Cardiac muscle cell (in vitro differentiated cells and primary cell): ENCODE measurements at regions not wholly inside any gene's neighbourhood (a gene's known extent, or its start where the extent isn't known, plus 50 kb on each side); places are given as distances from the start of the nearest gene placed in this dataset.
"Not testable (repeated sequence)": the region's sequence is repeated elsewhere in the genome, so short reads cannot be mapped to it uniquely, and the experiment has no call there.

ENCODE experiments used
- DNase-seq, 2 donors: peaks; one replicate each; pipeline versions ENCODE4 v3.0.0 to v3.0.0-alpha.2; 2010 to 2017; ENCODE audit warnings: low read depth in 1 of 2, low spot score in 1 of 2
- H3K27ac ChIP-seq: fragments of 200-600 bp; sonication (generic); 2 replicates; pipeline ENCODE4 v1.5.1; 2016
- H3K27me3 ChIP-seq: fragments of 200-600 bp; sonication (generic); 2 replicates; pipeline ENCODE4 v1.6.0; 2016; ENCODE audit warnings: control low read depth
- H3K36me3 ChIP-seq: fragments of 200-600 bp; sonication (generic); 2 replicates; pipeline ENCODE4 v1.5.1; 2016; ENCODE audit warnings: control low read depth
- H3K4me1 ChIP-seq: fragments of 200-600 bp; sonication (generic); 2 replicates; pipeline ENCODE4 v1.8.1; 2017; ENCODE audit warnings: low read depth, mild to moderate bottlenecking, mixed run types
- H3K4me3 ChIP-seq: fragments of 200-600 bp; sonication (generic); 2 replicates; pipeline ENCODE4 v1.5.1; 2016; ENCODE audit warnings: mild to moderate bottlenecking
- H3K9me3 ChIP-seq: fragments of 200-600 bp; sonication (generic); 2 replicates; pipeline ENCODE4 v1.5.1; 2017; ENCODE audit warnings: low read depth, mild to moderate bottlenecking, control low read depth
- CTCF ChIP-seq: IDR thresholded peaks from 2 replicates; pipeline ENCODE4 v1.5.1; 2012; ENCODE audit warnings: low read depth, mild to moderate bottlenecking, low read length

- Histone ChIP-seq H3K9me3 (no peaks in the 10 kb centered on the region), H3K27me3 (no peaks in the 10 kb centered on the region), H3K4me3 (no peak overlapping the region), H3K36me3 (no peaks in the 10 kb centered on the region), H3K4me1 (no peaks in the 10 kb centered on the region), H3K27ac (no peak overlapping the region)
- DNase-seq, result peak in 1 of 2 donors; percentile 21
- TF ChIP-seq CTCF, result no peak
These were observed 460.4 kb upstream of the RORB start for GRCh38 chr9:74036549-74037231.

DNA sequence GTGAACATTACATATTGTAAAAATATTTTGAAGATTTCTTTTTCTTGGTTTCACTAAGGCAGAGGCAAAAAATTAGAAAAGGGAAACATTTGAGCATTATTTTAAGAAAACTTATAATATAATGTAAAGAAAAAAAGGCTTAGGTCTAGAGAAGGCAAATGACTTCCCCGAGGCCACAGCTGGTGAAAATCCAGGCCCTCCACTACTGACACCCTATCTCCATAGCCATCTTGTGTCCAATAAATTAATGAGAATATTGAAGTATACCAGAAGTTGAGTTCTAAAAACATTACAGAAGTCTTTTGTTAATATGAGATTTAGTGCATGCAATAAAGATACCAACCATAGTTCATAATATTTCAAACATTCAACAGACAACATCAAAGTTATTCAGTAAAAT is 459.9 kb upstream of the RORB start:
- no peaks in the 10 kb centered on the region for H3K27me3 ChIP-seq
- no peaks in the 10 kb centered on the region for H3K36me3 ChIP-seq
- no peak for TF ChIP-seq CTCF
- DNase-seq, result no peak
- H3K4me1 ChIP-seq, result no peaks in the 10 kb centered on the region
- H3K9me3 ChIP-seq, result no peaks in the 10 kb centered on the region
- no peak overlapping the region for H3K27ac ChIP-seq
- no peak overlapping the region for H3K4me3 ChIP-seq

- Histone ChIP-seq H3K9me3 (no peaks in the 10 kb centered on the region), H3K27me3 (no peaks in the 10 kb centered on the region), H3K4me1 (no peaks in the 10 kb centered on the region), H3K27ac (no peak overlapping the region), H3K36me3 (no peaks in the 10 kb centered on the region), H3K4me3 (no peak overlapping the region)
- DNase-seq, result no peak
- no peak for TF ChIP-seq CTCF
These were observed 455.5 kb upstream of the RORB start for GRCh38 chr9:74041588-74041987.

GRCh38 chr9:74044844-74045243 is 452.3 kb upstream of the RORB start:
- DNase-seq, result no peak
- H3K4me1 ChIP-seq, result no peaks in the 10 kb centered on the region
- H3K27me3 ChIP-seq, result no peaks in the 10 kb centered on the region
- no peak overlapping the region for H3K4me3 ChIP-seq
- TF ChIP-seq CTCF, result no peak
- H3K36me3 ChIP-seq, result no peaks in the 10 kb centered on the region
- H3K27ac ChIP-seq, result no peak overlapping the region
- no peaks in the 10 kb centered on the region for H3K9me3 ChIP-seq

GRCh38 chr9:74056023-74056422 is 441.1 kb upstream of the RORB start:
- no peak for TF ChIP-seq CTCF
- DNase-seq, result no peak
- Histone ChIP-seq H3K4me3 (no peak overlapping the region), H3K36me3 (no peaks in the 10 kb centered on the region), H3K9me3 (no peaks in the 10 kb centered on the region), H3K27me3 (no peaks in the 10 kb centered on the region), H3K27ac (no peak overlapping the region), H3K4me1 (no peaks in the 10 kb centered on the region)

DNA sequence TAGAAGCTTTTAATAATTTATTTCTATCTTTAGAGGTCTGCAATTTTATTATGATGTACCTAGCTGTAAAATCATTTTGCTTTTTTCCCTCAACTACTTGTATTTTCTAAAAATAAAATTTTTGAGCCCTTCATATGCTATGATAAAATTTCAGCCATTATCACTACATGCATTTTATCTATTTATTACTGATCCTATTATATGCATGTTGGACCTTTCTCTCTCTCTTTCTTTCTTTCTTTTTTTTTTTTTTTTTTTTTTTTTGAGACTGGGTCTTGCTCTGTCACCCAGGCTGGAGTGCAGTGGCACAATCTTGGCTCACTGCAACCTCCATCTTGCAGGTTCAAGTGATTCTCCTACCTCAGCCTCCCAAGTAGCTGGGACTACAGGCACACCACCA is 440.1 kb upstream of the RORB start:
- H3K36me3 ChIP-seq, H3K27ac ChIP-seq, H3K9me3 ChIP-seq, DNase-seq, H3K4me1 ChIP-seq, H3K4me3 ChIP-seq, H3K27me3 ChIP-seq: not testable (repeated sequence)
